Kidney capillary endothelial cell (primary cell): ENCODE measurements at regions not wholly inside any gene's neighbourhood (a gene's known extent, or its start where the extent isn't known, plus 50 kb on each side); places are given as distances from the start of the nearest gene placed in this dataset.
A peak's percentile ranks its signal among the peaks of the same experiment; 100 is the strongest.
"Not testable (repeated sequence)": the region's sequence is repeated elsewhere in the genome, so short reads cannot be mapped to it uniquely, and the experiment has no call there.

ENCODE experiments used
- DNase-seq: peaks from one replicate; pipeline ENCODE4 v3.0.0-alpha.2; 2018; ENCODE audit warnings: low spot score

- DNase-seq, result no peak
Observed at GRCh38 chr5:67934976-67935375, 280.6 kb upstream of the PIK3R1 start.

GRCh38 chr5:67925511-67925910 lies 290.0 kb upstream of the PIK3R1 start:
- DNase-seq, result no peak

GRCh38 chr5:67921004-67921601 lies 294.5 kb upstream of the PIK3R1 start:
- DNase-seq, result no peak

- not testable (repeated sequence) for DNase-seq
Observed at GRCh38 chr5:67919532-67919931, 296.0 kb upstream of the PIK3R1 start.

GRCh38 chr5:67917561-67917960 lies 298.0 kb upstream of the PIK3R1 start:
- DNase-seq, result no peak

- peak; percentile 26 for DNase-seq
Observed at GRCh38 chr5:67910546-67910945, 305.0 kb upstream of the PIK3R1 start.

- DNase-seq, result no peak
Observed at GRCh38 chr5:67908126-67908765, 307.3 kb upstream of the PIK3R1 start.

- no peak for DNase-seq
Observed at GRCh38 chr5:67904366-67904765, 311.2 kb upstream of the PIK3R1 start.

GRCh38 chr5:67903656-67904055 lies 311.9 kb upstream of the PIK3R1 start:
- no peak for DNase-seq

- DNase-seq, result no peak
Observed at GRCh38 chr5:67903121-67903520, 312.4 kb upstream of the PIK3R1 start.

- DNase-seq, result no peak
Observed at GRCh38 chr5:67902497-67902830, 313.1 kb upstream of the PIK3R1 start.

- DNase-seq, result no peak
Observed at GRCh38 chr5:67901814-67902496, 313.6 kb upstream of the PIK3R1 start.

- DNase-seq, result no peak
Observed at GRCh38 chr5:67900514-67900913, 315.0 kb upstream of the PIK3R1 start.

GRCh38 chr5:67897980-67898379 lies 317.6 kb upstream of the PIK3R1 start:
- DNase-seq, result no peak

- DNase-seq, result no peak
Observed at GRCh38 chr5:67897431-67897830, 318.1 kb upstream of the PIK3R1 start.

GRCh38 chr5:67896930-67897313 lies 318.6 kb upstream of the PIK3R1 start:
- DNase-seq, result no peak

GRCh38 chr5:67896311-67896929 lies 319.1 kb upstream of the PIK3R1 start:
- no peak for DNase-seq

GRCh38 chr5:67889870-67890269 lies 325.7 kb upstream of the PIK3R1 start:
- not testable (repeated sequence) for DNase-seq

- DNase-seq, result no peak
Observed at GRCh38 chr5:67887748-67888161, 327.8 kb upstream of the PIK3R1 start.

GRCh38 chr5:67886761-67887160 lies 328.8 kb upstream of the PIK3R1 start:
- DNase-seq, result no peak

GRCh38 chr5:67880876-67881275 lies 334.7 kb upstream of the PIK3R1 start:
- DNase-seq, result no peak

GRCh38 chr5:67880511-67880805 lies 335.1 kb upstream of the PIK3R1 start:
- no peak for DNase-seq
